GM12873 (cell line): ENCODE measurements at regions not wholly inside any gene's neighbourhood (a gene's known extent, or its start where the extent isn't known, plus 50 kb on each side); places are given as distances from the start of the nearest gene placed in this dataset.
A peak's percentile ranks its signal among the peaks of the same experiment; 100 is the strongest.

Experiments
- TF ChIP-seq, protein P1 (sequence below): IDR thresholded peaks from 2 replicates; pipeline ENCODE4 v1.5.1; 2012; ENCODE audit warnings: low read depth, mild to moderate bottlenecking, moderate library complexity, low read length, control low read depth; ENCODE audit not compliant: insufficient read depth; ENCODE audit errors: missing control alignments

DNA sequence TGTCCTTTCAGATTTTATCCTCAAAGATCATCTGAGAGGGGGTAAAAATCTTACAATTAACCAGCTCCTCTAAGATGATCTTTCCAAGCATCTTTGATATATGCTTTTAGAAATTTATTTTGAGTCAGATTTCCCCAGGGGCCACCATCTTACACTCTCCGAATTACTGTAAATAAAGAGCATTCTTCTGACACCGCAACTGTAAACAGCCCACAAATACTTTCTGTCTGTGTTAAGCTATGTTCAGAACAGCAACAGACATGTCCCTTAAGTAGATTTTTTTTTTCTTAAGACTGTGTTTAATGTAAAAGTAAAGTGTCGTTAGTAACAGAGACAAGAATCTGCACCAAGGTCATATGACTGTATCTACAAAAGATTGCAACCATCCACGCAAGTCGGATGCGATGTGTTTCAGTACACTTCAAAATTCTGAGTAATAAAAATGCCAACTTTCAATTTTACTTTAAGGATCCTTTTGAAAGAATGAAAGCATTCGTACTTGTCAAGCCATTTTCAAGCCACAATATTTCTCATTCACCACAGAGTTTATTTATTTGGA lies 159.0 kb upstream of the KCNH8 start:
- TF ChIP-seq, protein P1, sequence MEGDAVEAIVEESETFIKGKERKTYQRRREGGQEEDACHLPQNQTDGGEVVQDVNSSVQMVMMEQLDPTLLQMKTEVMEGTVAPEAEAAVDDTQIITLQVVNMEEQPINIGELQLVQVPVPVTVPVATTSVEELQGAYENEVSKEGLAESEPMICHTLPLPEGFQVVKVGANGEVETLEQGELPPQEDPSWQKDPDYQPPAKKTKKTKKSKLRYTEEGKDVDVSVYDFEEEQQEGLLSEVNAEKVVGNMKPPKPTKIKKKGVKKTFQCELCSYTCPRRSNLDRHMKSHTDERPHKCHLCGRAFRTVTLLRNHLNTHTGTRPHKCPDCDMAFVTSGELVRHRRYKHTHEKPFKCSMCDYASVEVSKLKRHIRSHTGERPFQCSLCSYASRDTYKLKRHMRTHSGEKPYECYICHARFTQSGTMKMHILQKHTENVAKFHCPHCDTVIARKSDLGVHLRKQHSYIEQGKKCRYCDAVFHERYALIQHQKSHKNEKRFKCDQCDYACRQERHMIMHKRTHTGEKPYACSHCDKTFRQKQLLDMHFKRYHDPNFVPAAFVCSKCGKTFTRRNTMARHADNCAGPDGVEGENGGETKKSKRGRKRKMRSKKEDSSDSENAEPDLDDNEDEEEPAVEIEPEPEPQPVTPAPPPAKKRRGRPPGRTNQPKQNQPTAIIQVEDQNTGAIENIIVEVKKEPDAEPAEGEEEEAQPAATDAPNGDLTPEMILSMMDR = no peak

GRCh38 chr3:18988614-18989229 lies 159.6 kb upstream of the KCNH8 start:
- TF ChIP-seq, protein P1 = peak; percentile 30

DNA sequence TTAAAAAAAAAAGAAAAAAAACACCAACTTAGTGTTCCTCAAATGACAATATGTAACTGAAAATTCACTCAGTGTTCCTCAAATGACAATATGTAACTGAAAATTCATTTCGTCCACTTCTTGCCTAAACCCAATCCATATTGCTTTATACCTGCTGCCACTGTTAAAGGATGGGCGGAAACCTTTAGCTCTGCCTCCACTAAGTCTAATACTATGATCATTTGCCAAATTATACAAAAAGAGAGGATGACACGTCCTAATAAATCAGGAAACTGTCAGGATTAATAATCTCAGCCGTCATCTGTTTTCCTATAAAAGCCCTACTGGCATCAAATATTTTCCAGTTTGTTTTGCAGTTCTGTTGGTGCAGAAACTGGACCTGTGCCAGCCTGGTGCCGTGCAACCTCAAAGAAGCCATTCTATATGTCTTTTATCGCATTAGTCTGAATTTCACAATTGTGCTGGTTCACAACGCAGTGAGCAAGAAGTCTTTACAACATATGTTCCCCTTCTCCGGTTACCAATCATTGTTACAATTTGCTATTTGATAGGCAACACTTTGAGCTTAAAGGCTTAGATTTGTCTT lies 160.4 kb upstream of the KCNH8 start:
- TF ChIP-seq, protein P1 = no peak

DNA sequence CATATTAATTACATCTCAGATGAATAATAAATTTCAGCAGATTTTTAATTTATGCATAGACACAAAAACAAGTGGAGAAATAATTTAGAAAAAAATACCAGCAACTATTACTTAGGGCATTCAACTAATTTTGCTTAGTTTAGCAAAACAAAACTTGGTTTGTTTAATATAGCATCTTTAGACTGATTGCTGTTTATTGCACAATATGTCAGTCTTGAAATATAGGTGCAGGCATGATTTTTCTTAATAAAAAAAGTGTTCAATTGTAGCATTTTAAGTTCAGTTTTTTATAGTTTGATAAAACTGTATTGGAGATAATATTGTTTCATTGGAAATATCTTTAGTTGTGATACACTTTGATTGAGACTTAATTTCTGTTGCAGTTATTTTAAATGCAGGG lies 161.2 kb upstream of the KCNH8 start:
- TF ChIP-seq, protein P1 = no peak

GRCh38 chr3:18982920-18983319 lies 165.4 kb upstream of the KCNH8 start:
- TF ChIP-seq, protein P1 = no peak

GRCh38 chr3:18968120-18968519 lies 180.2 kb upstream of the KCNH8 start:
- TF ChIP-seq, protein P1 = no peak

DNA sequence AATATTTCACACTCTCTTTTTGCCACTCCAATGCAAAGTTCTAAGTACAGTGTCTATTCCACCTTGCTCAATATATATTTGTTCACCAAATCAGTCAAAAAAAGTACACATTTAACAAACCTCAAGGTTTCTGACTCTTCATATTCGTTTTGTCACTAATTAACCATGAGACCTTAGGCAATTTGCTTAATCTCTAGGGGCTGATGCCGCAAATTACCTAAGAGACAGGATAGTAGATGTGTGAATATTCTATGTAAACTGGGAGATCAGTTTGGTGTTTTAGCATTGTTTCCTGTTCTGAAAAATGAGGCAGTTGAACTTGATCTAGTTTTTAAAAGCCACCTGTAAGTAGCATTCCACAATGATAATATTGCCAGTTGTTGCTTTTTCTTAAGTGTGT lies 182.5 kb upstream of the KCNH8 start:
- TF ChIP-seq, protein P1 = no peak
